A549 (cell line): ENCODE measurements at regions not wholly inside any gene's neighbourhood (a gene's known extent, or its start where the extent isn't known, plus 50 kb on each side); places are given as distances from the start of the nearest gene placed in this dataset.

ENCODE experiments used
- ATAC-seq, 2 experiments: fragments of 200-7000 bp in 1 of 2; fragments of >200 bp in 1 of 2; cut with Nextera tagmentation in 1 of 2; cut with Tn5 transposase in 1 of 2; 3 replicates each; pipeline versions ENCODE4 v1.8.0 to v1.9.1; 2018 to 2020; ENCODE audit warnings: mild to moderate bottlenecking in 1 of 2, moderate library complexity in 1 of 2
- CTCF ChIA-PET: fragments of 300-600 bp; sonication (Branson Sonifier 250); formaldehyde crosslinking; extraction: SDS; loops from one replicate; lab custom pipeline; 2021; ENCODE audit warnings: antibody characterized with exemption, inconsistent platforms; lab: Yijun Ruan, JAX
- POLR2A ChIA-PET: fragments of 350-600 bp; formaldehyde crosslinking; extraction: SDS; loops from one replicate; lab custom pipeline; 2021; ENCODE audit warnings: antibody characterized with exemption, inconsistent platforms; lab: Yijun Ruan, JAX
- DNase-seq, 2 experiments: peaks; one replicate each; pipeline versions ENCODE4 v3.0.0 to v3.0.0-alpha.2; 2011 to 2016; ENCODE audit warnings: low read depth in 1 of 2, low spot score in 1 of 2
- FAIRE-seq: peaks from 2 replicates; lab custom pipeline; 2011; peaks lifted over from hg19 to GRCh38; lab: Jason Lieb, UNC
- H3K27ac ChIP-seq, 2 experiments: fragments of >200 bp; sonication (Bioruptor Twin); formaldehyde crosslinking; 3 replicates each; pipeline ENCODE4 v1.5.1; 2016 to 2017
- H3K4me1 ChIP-seq: fragments of >200 bp; sonication (Bioruptor Twin); formaldehyde crosslinking; 3 replicates; pipeline ENCODE4 v1.6.1; 2016
- H3K4me2 ChIP-seq: fragments of >200 bp; sonication (Bioruptor Twin); formaldehyde crosslinking; 3 replicates; pipeline ENCODE4 v1.6.1; 2016
- H3K4me3 ChIP-seq: fragments of >200 bp; sonication (Bioruptor Twin); formaldehyde crosslinking; 3 replicates; pipeline ENCODE4 v1.5.1; 2016
- H3K9me3 ChIP-seq: fragments of >200 bp; sonication (Bioruptor Twin); formaldehyde crosslinking; 3 replicates; pipeline ENCODE4 v1.6.1; 2016
- BHLHE40 ChIP-seq: IDR thresholded peaks from 2 replicates; pipeline ENCODE4 v1.6.1; 2012; ENCODE audit warnings: low read depth, low read length, inconsistent platforms
- CEBPB ChIP-seq, 2 experiments: fragments of >200 bp in 1 of 2; sonication (Bioruptor Twin) in 1 of 2; formaldehyde crosslinking in 1 of 2; IDR thresholded peaks; 2 replicates each; pipeline ENCODE4 v1.6.1; 2012 to 2016
- CHD2 ChIP-seq: fragments of 150-350 bp; IDR thresholded peaks from 2 replicates; pipeline ENCODE4 v1.6.1; 2014; ENCODE audit warnings: low read length; ENCODE audit not compliant: partially characterized antibody
- CHD4 ChIP-seq: fragments of 200-600 bp; sonication (generic); IDR thresholded peaks from 2 replicates; pipeline ENCODE4 v1.6.1; 2016; ENCODE audit warnings: antibody characterized with exemption, mild to moderate bottlenecking, borderline replicate concordance
- EP300 ChIP-seq, 2 experiments: fragments of >200 bp; sonication (Bioruptor Twin); formaldehyde crosslinking; IDR thresholded peaks; 2 replicates in 1 of 2; 3 replicates in 1 of 2; pipeline ENCODE4 v1.6.1; 2016 to 2017
- HOXA7 ChIP-seq: fragments of 250-450 bp; sonication (Bioruptor Pico); IDR thresholded peaks from 2 replicates; pipeline ENCODE4 v1.5.0; 2020; ENCODE audit warnings: mild to moderate bottlenecking, moderate library complexity
- HOXB13 ChIP-seq: fragments of 250-450 bp; sonication (Bioruptor Pico); IDR thresholded peaks from 2 replicates; pipeline ENCODE4 v1.5.0; 2020; ENCODE audit warnings: low read depth, mild to moderate bottlenecking, moderate library complexity
- HOXB5 ChIP-seq: fragments of 250-450 bp; sonication (Bioruptor Pico); IDR thresholded peaks from 2 replicates; pipeline ENCODE4 v1.5.0; 2020; ENCODE audit warnings: mild to moderate bottlenecking, moderate library complexity
- JUN ChIP-seq, 2 experiments: fragments of >200 bp; sonication (Bioruptor Twin); formaldehyde crosslinking; IDR thresholded peaks; 2 replicates in 1 of 2; 3 replicates in 1 of 2; pipeline ENCODE4 v1.6.1; 2016 to 2017
- JUNB ChIP-seq: fragments of >200 bp; sonication (Bioruptor Twin); formaldehyde crosslinking; IDR thresholded peaks from 2 replicates; pipeline ENCODE4 v1.6.1; 2016
- MYC ChIP-seq: IDR thresholded peaks from 2 replicates; pipeline ENCODE4 v1.6.1; 2012; ENCODE audit warnings: mild to moderate bottlenecking, inconsistent platforms, low read length, improper control_type of control experiment, borderline replicate concordance
- NFE2L2 ChIP-seq: fragments of 150-350 bp; conservative IDR thresholded peaks from 2 replicates; pipeline ENCODE4 v1.6.1; 2014; ENCODE audit warnings: low read length
- RAD21 ChIP-seq, 2 experiments: fragments of >200 bp in 1 of 2; sonication (Bioruptor Twin) in 1 of 2; formaldehyde crosslinking in 1 of 2; IDR thresholded peaks in 1 of 2; conservative IDR thresholded peaks in 1 of 2; 2 replicates in 1 of 2; 3 replicates in 1 of 2; pipeline ENCODE4 v1.6.1; 2012 to 2018; ENCODE audit warnings: inconsistent platforms in 1 of 2
- RFX5 ChIP-seq: fragments of 450-650 bp; IDR thresholded peaks from 2 replicates; pipeline ENCODE4 v1.7.1; 2014; ENCODE audit warnings: antibody characterized with exemption, mild to moderate bottlenecking, moderate library complexity
- SMC3 ChIP-seq: fragments of >200 bp; sonication (Bioruptor Twin); formaldehyde crosslinking; IDR thresholded peaks from 3 replicates; pipeline ENCODE4 v1.6.1; 2018; ENCODE audit warnings: inconsistent platforms
- ZC3H11A ChIP-seq: fragments of 450-650 bp; IDR thresholded peaks from 2 replicates; pipeline ENCODE4 v1.6.1; 2014; ENCODE audit warnings: antibody characterized with exemption, mild to moderate bottlenecking
- ZFP36 ChIP-seq: fragments of 450-650 bp; IDR thresholded peaks from 2 replicates; pipeline ENCODE4 v1.6.1; 2014; ENCODE audit warnings: borderline replicate concordance; ENCODE audit not compliant: partially characterized antibody
- ZNF302 ChIP-seq: fragments of 250-450 bp; sonication (Bioruptor Pico); IDR thresholded peaks from 2 replicates; pipeline ENCODE4 v1.9.0; 2021; ENCODE audit warnings: inconsistent platforms, mild to moderate bottlenecking, moderate library complexity
- WGBS: methylation state at CpG from one replicate; pipeline ENCODE4 v1.1.6; 2017; ENCODE audit errors: missing lambda C conversion rate; 5-methylcytosine and 5-hydroxymethylcytosine counted together
- TF ChIP-seq, protein P1 (sequence below): fragments of 450-650 bp; IDR thresholded peaks from 2 replicates; pipeline ENCODE4 v1.6.1; 2014; ENCODE audit warnings: antibody characterized with exemption
- TF ChIP-seq, protein P2 (sequence below): fragments of >200 bp; sonication (Bioruptor Twin); formaldehyde crosslinking; IDR thresholded peaks from 2 replicates; pipeline ENCODE4 v1.6.1; 2016
- TF ChIP-seq, protein P3 (sequence below): fragments of 250-450 bp; sonication (Bioruptor Pico); IDR thresholded peaks from 2 replicates; pipeline ENCODE4 v1.5.0; 2021; ENCODE audit warnings: mild to moderate bottlenecking, moderate library complexity, borderline replicate concordance
- TF ChIP-seq, protein P4 (sequence below): fragments of 150-350 bp; IDR thresholded peaks from 2 replicates; pipeline ENCODE4 v1.6.1; 2014; ENCODE audit warnings: low read depth, mild to moderate bottlenecking, low read length
- TF ChIP-seq, protein P5 (sequence below): IDR thresholded peaks from 2 replicates; pipeline ENCODE4 v1.6.1; 2012; ENCODE audit warnings: low read depth, borderline replicate concordance

DNA sequence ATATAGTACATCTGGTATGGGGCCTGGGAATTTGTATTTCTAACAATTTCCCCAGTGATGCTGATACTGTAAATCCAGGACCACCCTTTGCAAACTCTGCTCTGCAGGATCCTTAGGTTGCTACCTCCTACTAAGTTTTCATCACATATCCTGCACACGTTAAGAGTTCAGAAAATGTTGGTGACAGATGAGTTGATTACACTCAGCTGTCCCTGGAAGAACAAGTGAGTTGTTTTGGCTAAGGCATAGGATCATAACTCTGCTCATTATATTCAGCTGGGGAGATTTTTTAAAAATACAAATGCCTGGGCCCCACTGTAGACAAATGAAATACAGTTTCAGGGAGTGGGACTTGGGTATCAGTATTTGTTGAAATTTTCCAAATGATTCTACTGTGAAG lies 274.6 kb upstream of the HABP2 start:
- H3K4me2 ChIP-seq = no peak overlapping the region
- ATAC-seq (no peak), DNase-seq (no peak), FAIRE-seq (no peak)
- H3K27ac ChIP-seq = no peak overlapping the region
- H3K9me3 ChIP-seq = peaks cover 7% of the 10 kb centered on the region; the same call in 2 of the 3 replicates
- H3K4me1 ChIP-seq = no peaks in the 10 kb centered on the region
- WGBS = 63% methylated on average over 1 of the region's 1 CpG
- CTCF ChIA-PET = interaction anchor here (1.3 kb wide), 1 partner anchor 22 kb away, joined by 3 read pairs; no protein-coding TSS in a partner anchor
- TF ChIP-seq NFE2L2 (no peak), CEBPB (IDR thresholded peaks at IDR 0.05) (no peak), BHLHE40 (no peak), HOXB5 (no peak), MYC (no peak), CHD4 (no peak), ZNF302 (CRISPR knock-in tag) (no peak)
- TF ChIP-seq, protein P1, sequence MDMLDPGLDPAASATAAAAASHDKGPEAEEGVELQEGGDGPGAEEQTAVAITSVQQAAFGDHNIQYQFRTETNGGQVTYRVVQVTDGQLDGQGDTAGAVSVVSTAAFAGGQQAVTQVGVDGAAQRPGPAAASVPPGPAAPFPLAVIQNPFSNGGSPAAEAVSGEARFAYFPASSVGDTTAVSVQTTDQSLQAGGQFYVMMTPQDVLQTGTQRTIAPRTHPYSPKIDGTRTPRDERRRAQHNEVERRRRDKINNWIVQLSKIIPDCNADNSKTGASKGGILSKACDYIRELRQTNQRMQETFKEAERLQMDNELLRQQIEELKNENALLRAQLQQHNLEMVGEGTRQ = no peak
- TF ChIP-seq, protein P2, sequence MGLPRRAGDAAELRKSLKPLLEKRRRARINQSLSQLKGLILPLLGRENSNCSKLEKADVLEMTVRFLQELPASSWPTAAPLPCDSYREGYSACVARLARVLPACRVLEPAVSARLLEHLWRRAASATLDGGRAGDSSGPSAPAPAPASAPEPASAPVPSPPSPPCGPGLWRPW = no peak
- POLR2A ChIA-PET = no interaction called here
- H3K4me3 ChIP-seq = no peak overlapping the region

DNA sequence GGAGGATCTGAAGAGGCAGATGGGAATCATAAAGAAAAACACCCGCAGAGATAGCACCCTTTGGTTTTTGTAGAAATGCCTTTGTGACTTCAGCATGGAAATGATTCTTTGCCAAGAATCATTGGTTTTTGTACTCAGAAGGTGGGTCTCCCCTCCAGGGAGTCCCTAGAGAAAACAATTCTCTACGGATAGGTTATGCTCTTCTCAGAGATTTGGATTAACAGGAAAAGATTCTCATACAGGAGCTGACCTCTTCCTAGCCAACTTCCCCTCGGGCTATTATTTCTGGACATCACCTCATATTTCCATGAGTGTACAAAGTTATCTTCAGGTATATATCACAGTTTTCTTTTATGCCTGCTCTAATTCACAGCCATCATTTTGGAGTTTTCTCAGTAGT lies 274.2 kb upstream of the HABP2 start:
- H3K4me3 ChIP-seq = no peak overlapping the region
- no peaks in the 10 kb centered on the region for H3K4me1 ChIP-seq
- H3K9me3 ChIP-seq = peaks cover 7% of the 10 kb centered on the region; the same call in 2 of the 3 replicates
- CTCF ChIA-PET = interaction anchor here (1.0 to 1.8 kb wide), 3 partner anchors 9 to 22 kb away, joined by 3 to 8 read pairs (median 4); no protein-coding TSS in a partner anchor
- no peak overlapping the region for H3K4me2 ChIP-seq
- 67% methylated on average over 3 of the region's 3 CpGs for WGBS
- no peak overlapping the region for H3K27ac ChIP-seq
- FAIRE-seq (no peak), DNase-seq (no peak), ATAC-seq (no peak)
- TF ChIP-seq, protein P3, sequence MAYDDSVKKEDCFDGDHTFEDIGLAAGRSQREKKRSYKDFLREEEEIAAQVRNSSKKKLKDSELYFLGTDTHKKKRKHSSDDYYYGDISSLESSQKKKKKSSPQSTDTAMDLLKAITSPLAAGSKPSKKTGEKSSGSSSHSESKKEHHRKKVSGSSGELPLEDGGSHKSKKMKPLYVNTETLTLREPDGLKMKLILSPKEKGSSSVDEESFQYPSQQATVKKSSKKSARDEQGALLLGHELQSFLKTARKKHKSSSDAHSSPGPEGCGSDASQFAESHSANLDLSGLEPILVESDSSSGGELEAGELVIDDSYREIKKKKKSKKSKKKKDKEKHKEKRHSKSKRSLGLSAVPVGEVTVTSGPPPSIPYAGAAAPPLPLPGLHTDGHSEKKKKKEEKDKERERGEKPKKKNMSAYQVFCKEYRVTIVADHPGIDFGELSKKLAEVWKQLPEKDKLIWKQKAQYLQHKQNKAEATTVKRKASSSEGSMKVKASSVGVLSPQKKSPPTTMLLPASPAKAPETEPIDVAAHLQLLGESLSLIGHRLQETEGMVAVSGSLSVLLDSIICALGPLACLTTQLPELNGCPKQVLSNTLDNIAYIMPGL (CRISPR knock-in tag) = no peak
- TF ChIP-seq JUNB = no peak
- no peak for TF ChIP-seq SMC3
- no peak for TF ChIP-seq EP300 (IDR thresholded peaks at IDR 0.05)
- TF ChIP-seq JUN (IDR thresholded peaks at IDR 0.05) = no peak
- no peak for TF ChIP-seq ZFP36
- no peak for TF ChIP-seq RAD21 (conservative IDR thresholded peaks at IDR 0.05 in 1 of 2, IDR thresholded peaks at IDR 0.05 in 1 of 2)
- TF ChIP-seq CEBPB (IDR thresholded peaks at IDR 0.05) = no peak
- TF ChIP-seq, protein P4, sequence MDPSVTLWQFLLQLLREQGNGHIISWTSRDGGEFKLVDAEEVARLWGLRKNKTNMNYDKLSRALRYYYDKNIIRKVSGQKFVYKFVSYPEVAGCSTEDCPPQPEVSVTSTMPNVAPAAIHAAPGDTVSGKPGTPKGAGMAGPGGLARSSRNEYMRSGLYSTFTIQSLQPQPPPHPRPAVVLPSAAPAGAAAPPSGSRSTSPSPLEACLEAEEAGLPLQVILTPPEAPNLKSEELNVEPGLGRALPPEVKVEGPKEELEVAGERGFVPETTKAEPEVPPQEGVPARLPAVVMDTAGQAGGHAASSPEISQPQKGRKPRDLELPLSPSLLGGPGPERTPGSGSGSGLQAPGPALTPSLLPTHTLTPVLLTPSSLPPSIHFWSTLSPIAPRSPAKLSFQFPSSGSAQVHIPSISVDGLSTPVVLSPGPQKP = no peak
- no peak for TF ChIP-seq CHD2
- TF ChIP-seq RFX5 = no peak
- TF ChIP-seq NFE2L2 = no peak
- TF ChIP-seq ZC3H11A = no peak
- POLR2A ChIA-PET = no interaction called here

DNA sequence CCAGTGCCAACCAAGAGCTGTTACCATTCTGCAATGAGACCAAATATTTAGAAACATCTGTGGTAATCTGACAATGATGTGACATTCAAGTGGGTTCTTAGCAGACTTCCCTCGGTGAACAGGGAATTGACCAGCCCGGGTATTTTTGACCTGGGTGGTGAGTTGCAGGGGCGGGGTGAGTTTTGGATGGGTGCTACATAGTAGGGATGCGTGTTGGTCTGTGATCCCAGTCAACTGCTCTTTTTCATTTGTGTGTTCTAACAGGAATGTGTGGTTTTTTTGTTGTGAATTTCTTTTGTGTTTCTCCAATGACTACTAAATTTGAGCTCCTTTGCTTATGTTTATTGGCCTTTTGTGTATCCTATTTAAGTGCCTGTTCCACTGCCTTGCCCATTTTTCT lies 273.6 kb upstream of the HABP2 start:
- Histone ChIP-seq H3K9me3 (peaks cover 7% of the 10 kb centered on the region; the same call in 2 of the 3 replicates), H3K27ac (no peak overlapping the region), H3K4me3 (no peak overlapping the region), H3K4me1 (no peaks in the 10 kb centered on the region), H3K4me2 (no peak overlapping the region)
- ChIA-PET POLR2A (no interaction called here), CTCF (interaction anchor here (0.6 to 1.8 kb wide), 4 partner anchors 9 to 284 kb away, joined by 3 to 8 read pairs (median 4); no protein-coding TSS in a partner anchor)
- FAIRE-seq (no peak), DNase-seq (no peak)
- 48% methylated on average over 4 of the region's 4 CpGs for WGBS
- TF ChIP-seq, protein P5, sequence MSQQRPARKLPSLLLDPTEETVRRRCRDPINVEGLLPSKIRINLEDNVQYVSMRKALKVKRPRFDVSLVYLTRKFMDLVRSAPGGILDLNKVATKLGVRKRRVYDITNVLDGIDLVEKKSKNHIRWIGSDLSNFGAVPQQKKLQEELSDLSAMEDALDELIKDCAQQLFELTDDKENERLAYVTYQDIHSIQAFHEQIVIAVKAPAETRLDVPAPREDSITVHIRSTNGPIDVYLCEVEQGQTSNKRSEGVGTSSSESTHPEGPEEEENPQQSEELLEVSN = no peak
- TF ChIP-seq HOXA7 (CRISPR knock-in tag) (no peak), HOXB13 (no peak)
- TF ChIP-seq, all 56 proteins: peak for 0
- no peak for ATAC-seq
